GM12878 (cell line): ENCODE measurements at regions not wholly inside any gene's neighbourhood (a gene's known extent, or its start where the extent isn't known, plus 50 kb on each side); places are given as distances from the start of the nearest gene placed in this dataset.

Experiments
- ATAC-seq: fragments of 200-7000 bp; cut with Tn5 transposase; 3 replicates; pipeline ENCODE4 v1.9.1; 2020; ENCODE audit warnings: mild to moderate bottlenecking, moderate library complexity
- BruUV-seq: library from RNA; stranded (reverse); fragments of 400-500 nt; replicated peaks from 2 replicates; lab custom pipeline; 2021; lab: Mats Ljungman, UMichigan
- CTCF ChIA-PET: fragments of 300-600 bp; sonication (Branson Sonifier 250); formaldehyde crosslinking; extraction: SDS; loops from one replicate; lab custom pipeline; 2021; ENCODE audit warnings: inconsistent platforms; lab: Yijun Ruan, JAX
- POLR2A ChIA-PET: fragments of 350-600 bp; formaldehyde crosslinking; extraction: SDS; loops from one replicate; lab custom pipeline; 2021; ENCODE audit warnings: inconsistent platforms; lab: Charles Lee
- RAD21 ChIA-PET: fragments of 300-600 bp; sonication (Branson Sonifier 250); formaldehyde crosslinking; loops from one replicate; lab custom pipeline; 2023; ENCODE audit warnings: antibody characterized with exemption; ENCODE audit not compliant: unreplicated experiment; lab: Charles Lee
- SMC1A ChIA-PET: fragments of 300-600 bp; sonication (Branson Sonifier 250); formaldehyde crosslinking; loops from one replicate; lab custom pipeline; 2023; ENCODE audit not compliant: unreplicated experiment, uncharacterized antibody; lab: Charles Lee
- DNase-seq: peaks from one replicate; pipeline ENCODE4 v3.0.0-alpha.2; 2011; ENCODE audit warnings: low read depth, low spot score
- FAIRE-seq: peaks from 3 replicates; lab custom pipeline; 2011; peaks lifted over from hg19 to GRCh38; lab: Jason Lieb, UNC
- H2AFZ ChIP-seq: 2 replicates; pipeline ENCODE4 v1.6.0; 2011; ENCODE audit warnings: low read depth, low read length, control low read depth; ENCODE audit not compliant: control insufficient read depth
- H3K27ac ChIP-seq: 2 replicates; pipeline ENCODE4 v1.5.1; 2011; ENCODE audit warnings: control low read depth; ENCODE audit not compliant: control insufficient read depth, insufficient read depth
- H3K27me3 ChIP-seq, 2 experiments: replicated peaks in 1 of 2; 2 replicates each; pipeline versions ENCODE4 v1.6.0 to v1.6.1; 2011; ENCODE audit warnings: low read length in 1 of 2; ENCODE audit not compliant: control insufficient read depth in 2 of 2, insufficient read depth in 2 of 2
- H3K36me3 ChIP-seq, 2 experiments: 2 replicates each; pipeline ENCODE4 v1.5.1; 2011; ENCODE audit warnings: low read length in 1 of 2; ENCODE audit not compliant: control insufficient read depth in 2 of 2, insufficient read depth in 2 of 2
- H3K4me1 ChIP-seq: 2 replicates; pipeline ENCODE4 v1.6.1; 2011; ENCODE audit warnings: mild to moderate bottlenecking, low read length, moderate library complexity, mixed read lengths; ENCODE audit not compliant: control insufficient read depth, insufficient read depth
- H3K4me2 ChIP-seq: 2 replicates; pipeline ENCODE4 v1.6.0; 2011; ENCODE audit warnings: control low read depth; ENCODE audit not compliant: control insufficient read depth, insufficient read depth
- H3K4me3 ChIP-seq: fragments of 200-600 bp; sonication (generic); 2 replicates; pipeline ENCODE4 v1.5.1; 2016
- H3K79me2 ChIP-seq: 2 replicates; pipeline ENCODE4 v1.6.0; 2011; ENCODE audit warnings: low read length; ENCODE audit not compliant: control insufficient read depth, insufficient read depth
- H3K9ac ChIP-seq: 2 replicates; pipeline ENCODE4 v1.8.0; 2011; ENCODE audit warnings: low read length, control low read depth, mixed read lengths; ENCODE audit not compliant: control insufficient read depth, insufficient read depth
- H3K9me3 ChIP-seq: replicated peaks from 3 replicates; pipeline ENCODE4 v1.5.1; 2011; ENCODE audit warnings: mild to moderate bottlenecking, low read length; ENCODE audit not compliant: control insufficient read depth, insufficient read depth
- H4K20me1 ChIP-seq: 2 replicates; pipeline ENCODE4 v1.6.0; 2011; ENCODE audit not compliant: control insufficient read depth, insufficient read depth
- BMI1 ChIP-seq: fragments of 450-650 bp; IDR thresholded peaks from 2 replicates; pipeline ENCODE4 v1.6.1; 2016; ENCODE audit warnings: mild to moderate bottlenecking, moderate library complexity, borderline replicate concordance
- CHD2 ChIP-seq: IDR thresholded peaks from 2 replicates; pipeline ENCODE4 v1.6.1; 2011; ENCODE audit warnings: low read depth, low read length, improper control_type of control experiment, borderline replicate concordance
- CHD4 ChIP-seq: fragments of 200-600 bp; sonication (generic); IDR thresholded peaks from 2 replicates; pipeline ENCODE4 v1.6.1; 2016; ENCODE audit warnings: mild to moderate bottlenecking
- FOS ChIP-seq: IDR thresholded peaks from 3 replicates; pipeline ENCODE4 v1.6.1; 2011; ENCODE audit warnings: borderline replicate concordance; ENCODE audit not compliant: insufficient read length; ENCODE audit errors: extremely low read depth
- FOXM1 ChIP-seq: IDR thresholded peaks from 2 replicates; pipeline ENCODE4 v1.6.1; 2012; ENCODE audit warnings: low read depth, mild to moderate bottlenecking, inconsistent platforms, low read length, moderate library complexity
- IRF4 ChIP-seq: IDR thresholded peaks from 2 replicates; pipeline ENCODE4 v1.6.1; 2011; ENCODE audit warnings: low read depth, low read length
- JUND ChIP-seq: IDR thresholded peaks from 2 replicates; pipeline ENCODE4 v1.6.1; 2012; ENCODE audit warnings: low read depth, mild to moderate bottlenecking, low read length, improper control_type of control experiment, moderate library complexity
- NRF1 ChIP-seq: conservative IDR thresholded peaks from 2 replicates; pipeline ENCODE4 v1.6.1; 2011; ENCODE audit warnings: mild to moderate bottlenecking, low read depth, low read length, improper control_type of control experiment
- RAD21 ChIP-seq: IDR thresholded peaks from 2 replicates; pipeline ENCODE4 v1.6.1; 2011; ENCODE audit warnings: mild to moderate bottlenecking, low read depth, low read length, moderate library complexity; ENCODE audit not compliant: insufficient read depth
- RUNX3 ChIP-seq: IDR thresholded peaks from 2 replicates; pipeline ENCODE4 v1.6.1; 2012; ENCODE audit warnings: low read length, inconsistent platforms
- TARDBP ChIP-seq: IDR thresholded peaks from 2 replicates; pipeline ENCODE4 v1.6.1; 2016; ENCODE audit warnings: borderline replicate concordance
- YY1 ChIP-seq: IDR thresholded peaks from 2 replicates; pipeline ENCODE4 v1.6.1; 2011; ENCODE audit warnings: low read depth, mild to moderate bottlenecking, low read length
- ZSCAN29 ChIP-seq: fragments of 450-650 bp; IDR thresholded peaks from 2 replicates; pipeline ENCODE4 v1.6.1; 2017; ENCODE audit warnings: mild to moderate bottlenecking, moderate library complexity
- WGBS: methylation state at CpG from one replicate; pipeline ENCODE4 v1.1.6; 2016; ENCODE audit warnings: low lambda C conversion rate; ENCODE audit not compliant: insufficient replicate concordance, insufficient coverage; ENCODE audit errors: missing lambda C conversion rate; 5-methylcytosine and 5-hydroxymethylcytosine counted together
- in situ Hi-C: fragments of 300-500 bp; cut with MboI; formaldehyde crosslinking; loops from 9 replicates; pipeline ENCODE4 v1.14.3; 2018; ENCODE audit warnings: mixed read lengths
- intact Hi-C: fragments of 100-400 bp; cut with micrococcal nuclease; formaldehyde crosslinking; loops from one replicate; pipeline ENCODE4 v1.14.2; 2022; ENCODE audit not compliant: unreplicated experiment
- TF ChIP-seq, protein P1 (sequence below): fragments of 150-350 bp; IDR thresholded peaks from 2 replicates; pipeline ENCODE4 v1.6.1; 2014; ENCODE audit warnings: mild to moderate bottlenecking, low read depth, low read length
- TF ChIP-seq, protein P2 (sequence below): fragments of 450-650 bp; IDR thresholded peaks from 2 replicates; pipeline ENCODE4 v1.6.1; 2016; ENCODE audit warnings: mild to moderate bottlenecking
- TF ChIP-seq, protein P3 (sequence below): fragments of 450-650 bp; formaldehyde crosslinking; IDR thresholded peaks from 2 replicates; pipeline ENCODE4 v1.4.0; 2020; ENCODE audit warnings: mild to moderate bottlenecking, moderate library complexity
- TF ChIP-seq, protein P4 (sequence below): fragments of 450-650 bp; IDR thresholded peaks from 2 replicates; pipeline ENCODE4 v1.6.1; 2017; ENCODE audit warnings: mild to moderate bottlenecking, moderate library complexity

DNA sequence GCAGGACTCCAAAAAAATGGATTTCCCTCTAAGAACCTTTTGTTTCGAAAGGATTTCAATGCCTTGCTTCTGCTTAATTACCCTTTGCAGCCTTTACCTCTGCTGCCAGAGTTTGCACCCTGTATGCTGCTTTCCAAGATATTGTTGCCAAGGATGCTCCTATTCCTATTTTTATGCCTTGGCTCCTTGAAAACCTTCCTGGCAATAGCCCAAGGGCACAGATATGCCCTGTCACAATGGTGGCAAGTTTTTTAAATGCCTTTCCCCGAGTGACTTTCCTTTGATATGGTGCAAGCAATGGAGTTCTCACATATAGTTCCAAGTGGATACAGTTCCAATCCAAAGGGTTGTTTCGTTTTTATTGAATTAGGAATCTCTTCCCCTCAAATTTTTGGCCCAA is 1983.0 kb downstream of the MRPL39 start:
- SMC1A ChIA-PET = no interaction called here
- CTCF ChIA-PET = no interaction called here
- WGBS = 9% methylated on average over 3 of the region's 3 CpGs
- no TSS peak for BruUV-seq
- intact Hi-C loops (no loop called here), in situ Hi-C loops (no loop called here)
- POLR2A ChIA-PET = no interaction called here
- H3K9ac ChIP-seq = no peak overlapping the region
- no peaks in the 10 kb centered on the region for H3K27me3 ChIP-seq
- RAD21 ChIA-PET = no interaction called here
- no peak overlapping the region for H3K27ac ChIP-seq
- no peak for ATAC-seq
- no peaks in the 10 kb centered on the region for H3K4me1 ChIP-seq
- H2AFZ ChIP-seq = no peak overlapping the region
- no peaks in the 10 kb centered on the region for H3K79me2 ChIP-seq
- H3K9me3 ChIP-seq = no peaks in the 10 kb centered on the region
- no peaks in the 10 kb centered on the region for H3K36me3 ChIP-seq
- no peak overlapping the region for H3K4me3 ChIP-seq
- DNase-seq = no peak
- no peaks in the 10 kb centered on the region for H4K20me1 ChIP-seq
- H3K4me2 ChIP-seq = no peak overlapping the region
- no peak for FAIRE-seq
- TF ChIP-seq JUND (no peak), TARDBP (no peak), BMI1 (no peak), RUNX3 (no peak), RAD21 (no peak), FOS (no peak), IRF4 (no peak), CHD2 (no peak), NRF1 (no peak), YY1 (no peak), ZSCAN29 (no peak), CHD4 (no peak), FOXM1 (no peak)
- TF ChIP-seq, protein P1, sequence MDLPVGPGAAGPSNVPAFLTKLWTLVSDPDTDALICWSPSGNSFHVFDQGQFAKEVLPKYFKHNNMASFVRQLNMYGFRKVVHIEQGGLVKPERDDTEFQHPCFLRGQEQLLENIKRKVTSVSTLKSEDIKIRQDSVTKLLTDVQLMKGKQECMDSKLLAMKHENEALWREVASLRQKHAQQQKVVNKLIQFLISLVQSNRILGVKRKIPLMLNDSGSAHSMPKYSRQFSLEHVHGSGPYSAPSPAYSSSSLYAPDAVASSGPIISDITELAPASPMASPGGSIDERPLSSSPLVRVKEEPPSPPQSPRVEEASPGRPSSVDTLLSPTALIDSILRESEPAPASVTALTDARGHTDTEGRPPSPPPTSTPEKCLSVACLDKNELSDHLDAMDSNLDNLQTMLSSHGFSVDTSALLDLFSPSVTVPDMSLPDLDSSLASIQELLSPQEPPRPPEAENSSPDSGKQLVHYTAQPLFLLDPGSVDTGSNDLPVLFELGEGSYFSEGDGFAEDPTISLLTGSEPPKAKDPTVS = no peak
- TF ChIP-seq, protein P2, sequence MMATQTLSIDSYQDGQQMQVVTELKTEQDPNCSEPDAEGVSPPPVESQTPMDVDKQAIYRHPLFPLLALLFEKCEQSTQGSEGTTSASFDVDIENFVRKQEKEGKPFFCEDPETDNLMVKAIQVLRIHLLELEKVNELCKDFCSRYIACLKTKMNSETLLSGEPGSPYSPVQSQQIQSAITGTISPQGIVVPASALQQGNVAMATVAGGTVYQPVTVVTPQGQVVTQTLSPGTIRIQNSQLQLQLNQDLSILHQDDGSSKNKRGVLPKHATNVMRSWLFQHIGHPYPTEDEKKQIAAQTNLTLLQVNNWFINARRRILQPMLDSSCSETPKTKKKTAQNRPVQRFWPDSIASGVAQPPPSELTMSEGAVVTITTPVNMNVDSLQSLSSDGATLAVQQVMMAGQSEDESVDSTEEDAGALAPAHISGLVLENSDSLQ = no peak
- TF ChIP-seq, protein P3, sequence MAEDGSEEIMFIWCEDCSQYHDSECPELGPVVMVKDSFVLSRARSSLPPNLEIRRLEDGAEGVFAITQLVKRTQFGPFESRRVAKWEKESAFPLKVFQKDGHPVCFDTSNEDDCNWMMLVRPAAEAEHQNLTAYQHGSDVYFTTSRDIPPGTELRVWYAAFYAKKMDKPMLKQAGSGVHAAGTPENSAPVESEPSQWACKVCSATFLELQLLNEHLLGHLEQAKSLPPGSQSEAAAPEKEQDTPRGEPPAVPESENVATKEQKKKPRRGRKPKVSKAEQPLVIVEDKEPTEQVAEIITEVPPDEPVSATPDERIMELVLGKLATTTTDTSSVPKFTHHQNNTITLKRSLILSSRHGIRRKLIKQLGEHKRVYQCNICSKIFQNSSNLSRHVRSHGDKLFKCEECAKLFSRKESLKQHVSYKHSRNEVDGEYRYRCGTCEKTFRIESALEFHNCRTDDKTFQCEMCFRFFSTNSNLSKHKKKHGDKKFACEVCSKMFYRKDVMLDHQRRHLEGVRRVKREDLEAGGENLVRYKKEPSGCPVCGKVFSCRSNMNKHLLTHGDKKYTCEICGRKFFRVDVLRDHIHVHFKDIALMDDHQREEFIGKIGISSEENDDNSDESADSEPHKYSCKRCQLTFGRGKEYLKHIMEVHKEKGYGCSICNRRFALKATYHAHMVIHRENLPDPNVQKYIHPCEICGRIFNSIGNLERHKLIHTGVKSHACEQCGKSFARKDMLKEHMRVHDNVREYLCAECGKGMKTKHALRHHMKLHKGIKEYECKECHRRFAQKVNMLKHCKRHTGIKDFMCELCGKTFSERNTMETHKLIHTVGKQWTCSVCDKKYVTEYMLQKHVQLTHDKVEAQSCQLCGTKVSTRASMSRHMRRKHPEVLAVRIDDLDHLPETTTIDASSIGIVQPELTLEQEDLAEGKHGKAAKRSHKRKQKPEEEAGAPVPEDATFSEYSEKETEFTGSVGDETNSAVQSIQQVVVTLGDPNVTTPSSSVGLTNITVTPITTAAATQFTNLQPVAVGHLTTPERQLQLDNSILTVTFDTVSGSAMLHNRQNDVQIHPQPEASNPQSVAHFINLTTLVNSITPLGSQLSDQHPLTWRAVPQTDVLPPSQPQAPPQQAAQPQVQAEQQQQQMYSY (CRISPR knock-in tag) = no peak
- TF ChIP-seq, protein P4, sequence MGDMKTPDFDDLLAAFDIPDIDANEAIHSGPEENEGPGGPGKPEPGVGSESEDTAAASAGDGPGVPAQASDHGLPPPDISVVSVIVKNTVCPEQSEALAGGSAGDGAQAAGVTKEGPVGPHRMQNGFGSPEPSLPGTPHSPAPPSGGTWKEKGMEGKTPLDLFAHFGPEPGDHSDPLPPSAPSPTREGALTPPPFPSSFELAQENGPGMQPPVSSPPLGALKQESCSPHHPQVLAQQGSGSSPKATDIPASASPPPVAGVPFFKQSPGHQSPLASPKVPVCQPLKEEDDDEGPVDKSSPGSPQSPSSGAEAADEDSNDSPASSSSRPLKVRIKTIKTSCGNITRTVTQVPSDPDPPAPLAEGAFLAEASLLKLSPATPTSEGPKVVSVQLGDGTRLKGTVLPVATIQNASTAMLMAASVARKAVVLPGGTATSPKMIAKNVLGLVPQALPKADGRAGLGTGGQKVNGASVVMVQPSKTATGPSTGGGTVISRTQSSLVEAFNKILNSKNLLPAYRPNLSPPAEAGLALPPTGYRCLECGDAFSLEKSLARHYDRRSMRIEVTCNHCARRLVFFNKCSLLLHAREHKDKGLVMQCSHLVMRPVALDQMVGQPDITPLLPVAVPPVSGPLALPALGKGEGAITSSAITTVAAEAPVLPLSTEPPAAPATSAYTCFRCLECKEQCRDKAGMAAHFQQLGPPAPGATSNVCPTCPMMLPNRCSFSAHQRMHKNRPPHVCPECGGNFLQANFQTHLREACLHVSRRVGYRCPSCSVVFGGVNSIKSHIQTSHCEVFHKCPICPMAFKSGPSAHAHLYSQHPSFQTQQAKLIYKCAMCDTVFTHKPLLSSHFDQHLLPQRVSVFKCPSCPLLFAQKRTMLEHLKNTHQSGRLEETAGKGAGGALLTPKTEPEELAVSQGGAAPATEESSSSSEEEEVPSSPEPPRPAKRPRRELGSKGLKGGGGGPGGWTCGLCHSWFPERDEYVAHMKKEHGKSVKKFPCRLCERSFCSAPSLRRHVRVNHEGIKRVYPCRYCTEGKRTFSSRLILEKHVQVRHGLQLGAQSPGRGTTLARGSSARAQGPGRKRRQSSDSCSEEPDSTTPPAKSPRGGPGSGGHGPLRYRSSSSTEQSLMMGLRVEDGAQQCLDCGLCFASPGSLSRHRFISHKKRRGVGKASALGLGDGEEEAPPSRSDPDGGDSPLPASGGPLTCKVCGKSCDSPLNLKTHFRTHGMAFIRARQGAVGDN = no peak
